ENCODE measurements at regions not wholly inside any gene's neighbourhood (a gene's known extent, or its start where the extent isn't known, plus 50 kb on each side); places are given as distances from the start of the nearest gene placed in this dataset.
"Not testable (repeated sequence)": the region's sequence is repeated elsewhere in the genome, so short reads cannot be mapped to it uniquely, and the experiment has no call there.

DNA sequence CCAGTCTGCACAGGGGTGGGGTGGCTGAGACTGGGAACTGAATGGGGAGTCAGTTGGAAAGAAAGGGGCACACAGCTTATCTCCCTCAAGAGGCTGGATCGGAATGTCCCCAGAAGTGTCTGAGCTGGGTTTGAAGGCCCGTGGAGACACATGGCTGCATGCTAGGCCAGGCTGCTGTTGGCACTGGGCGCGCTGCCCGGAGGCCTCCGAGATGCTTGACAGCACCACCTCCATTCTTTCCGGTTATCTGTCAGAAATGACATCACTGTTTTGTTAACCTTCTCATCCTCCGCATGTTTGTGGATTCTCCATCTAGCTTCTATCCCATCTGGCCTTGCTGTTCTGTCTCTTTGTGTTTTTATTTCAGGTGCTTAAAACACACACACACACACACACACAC, 85.5 kb downstream of the APIP start:
- no peak for DNase-seq (ENCODE audit: low spot score)

DNA sequence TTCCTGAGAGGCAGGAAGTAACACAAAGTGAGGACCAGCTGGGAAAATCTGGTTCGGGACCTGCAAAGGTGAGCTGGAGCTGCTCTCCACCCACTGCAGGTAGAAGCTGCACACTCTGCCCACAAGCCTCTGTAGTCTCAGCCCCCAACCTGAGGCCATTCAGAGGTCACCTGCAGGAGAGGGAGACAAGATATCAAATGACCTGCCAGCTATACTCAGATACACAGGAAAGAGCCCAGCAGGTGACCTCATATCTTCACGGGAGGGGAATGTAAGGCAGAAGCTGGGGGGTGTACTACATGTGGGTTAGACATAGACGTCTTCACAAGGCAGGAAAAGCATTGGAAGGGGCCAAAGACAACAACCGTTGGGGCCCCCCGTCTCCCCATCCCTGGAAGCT, 86.1 kb downstream of the APIP start:
- DNase-seq (ENCODE audit: low spot score), result no peak

DNA sequence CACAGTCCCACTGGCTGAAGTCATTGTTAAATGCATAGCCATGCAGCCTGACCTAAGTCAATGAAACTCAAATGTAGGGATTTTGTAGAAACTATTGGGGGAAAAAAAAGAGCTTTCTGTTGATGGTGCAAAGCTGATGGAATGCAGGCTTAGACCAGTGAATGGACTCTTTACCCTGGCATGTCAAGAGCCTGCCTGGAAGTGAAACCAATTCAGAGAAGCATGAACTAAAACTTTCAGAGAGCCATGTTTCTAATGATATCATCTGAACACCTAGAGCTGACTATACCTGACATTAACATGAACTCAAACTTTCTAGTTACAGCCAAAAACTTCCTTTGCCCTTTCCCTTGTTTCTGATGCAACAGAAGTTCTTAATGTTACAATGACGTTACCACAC, 89.0 kb downstream of the APIP start:
- no peak for DNase-seq (ENCODE audit: low spot score)

DNA sequence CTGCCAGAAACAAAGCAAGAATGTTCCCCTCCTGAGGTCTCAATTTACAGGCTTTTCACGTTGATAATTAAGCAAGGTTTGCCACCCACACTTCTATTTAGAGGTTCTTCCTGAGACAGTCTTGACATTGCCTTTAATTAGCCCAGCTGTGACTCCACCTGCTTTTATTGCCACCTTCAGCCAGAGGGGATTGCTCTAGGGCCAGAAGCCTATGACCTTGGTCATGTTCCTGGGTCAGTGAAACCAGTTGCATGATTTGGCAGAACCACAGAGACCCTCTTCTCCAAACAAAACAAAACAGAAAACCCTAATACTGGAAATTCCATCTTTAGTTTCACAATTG, 89.8 kb downstream of the APIP start:
- no peak for DNase-seq (ENCODE audit: low spot score)

DNA sequence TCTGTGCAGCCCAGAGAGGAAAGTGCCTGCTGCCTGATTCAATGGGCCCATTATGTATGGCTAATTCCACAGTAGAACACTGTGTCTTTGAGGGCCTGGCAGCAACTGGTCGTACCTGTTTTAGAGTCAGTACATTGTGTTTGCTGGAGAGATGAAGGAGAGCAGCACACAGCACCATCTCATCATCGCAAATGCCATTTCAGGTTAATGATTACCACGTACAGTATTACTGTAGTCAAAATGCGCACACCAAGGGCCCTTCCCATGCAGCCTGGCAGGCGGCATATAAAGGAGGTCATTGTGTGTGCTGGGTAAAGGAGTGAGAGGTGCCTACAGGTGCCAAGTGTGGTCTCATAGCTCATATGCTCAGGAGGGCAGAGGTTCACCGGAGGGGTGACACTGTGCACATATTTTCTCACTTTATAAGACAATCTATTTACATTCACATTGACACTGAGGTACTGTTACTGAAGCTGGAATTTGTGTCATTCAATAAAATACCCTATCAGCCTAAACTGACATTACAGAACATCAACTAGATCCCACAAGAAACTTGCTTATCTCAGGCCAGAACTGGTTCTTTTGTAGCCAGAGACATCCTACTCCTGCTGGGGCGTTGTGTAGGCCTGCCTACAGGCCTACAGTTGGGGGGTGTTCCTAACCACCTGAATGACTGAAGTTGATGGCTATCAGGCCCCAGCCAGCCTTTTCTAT, 90.4 kb downstream of the APIP start:
- DNase-seq (ENCODE audit: low spot score), result no peak

DNA sequence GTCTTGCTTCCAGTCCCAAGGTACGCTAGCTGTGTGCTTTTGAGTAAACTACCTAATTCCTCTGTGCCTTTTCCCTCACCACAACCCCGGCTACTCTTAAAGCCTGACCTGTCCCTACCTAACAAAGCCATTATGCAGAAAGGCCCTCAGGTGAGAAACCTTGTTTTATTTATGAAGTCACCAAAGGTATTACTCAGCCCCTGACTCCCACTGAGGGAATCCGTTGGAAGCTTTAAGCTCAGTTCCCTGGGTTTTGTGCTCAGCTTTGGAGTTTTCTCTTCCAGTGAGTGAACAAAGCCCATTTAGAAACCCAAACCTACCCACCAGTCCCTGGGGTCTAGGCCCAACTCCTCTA, 90.9 kb downstream of the APIP start:
- no peak for DNase-seq (ENCODE audit: low spot score)

DNA sequence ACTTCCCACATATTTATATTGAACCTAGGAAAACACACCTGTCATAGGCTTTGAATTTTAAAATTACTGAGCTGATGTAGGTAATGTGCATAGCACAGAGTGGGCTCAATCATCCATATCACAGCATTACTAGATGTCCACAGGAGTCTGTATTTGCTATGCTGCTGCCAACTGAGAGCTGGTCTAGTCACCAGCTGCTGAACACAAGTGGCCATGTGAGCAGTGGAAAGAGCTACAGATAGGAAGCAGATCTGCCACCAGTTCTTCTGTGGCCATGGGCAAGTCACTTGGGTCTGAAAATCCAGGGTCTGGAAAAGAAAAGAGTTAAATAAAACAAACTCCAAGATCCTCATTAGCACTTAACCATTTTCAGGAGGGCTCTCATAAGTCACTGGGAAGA, 91.8 kb downstream of the APIP start:
- DNase-seq (ENCODE audit: low spot score), result no peak

DNA sequence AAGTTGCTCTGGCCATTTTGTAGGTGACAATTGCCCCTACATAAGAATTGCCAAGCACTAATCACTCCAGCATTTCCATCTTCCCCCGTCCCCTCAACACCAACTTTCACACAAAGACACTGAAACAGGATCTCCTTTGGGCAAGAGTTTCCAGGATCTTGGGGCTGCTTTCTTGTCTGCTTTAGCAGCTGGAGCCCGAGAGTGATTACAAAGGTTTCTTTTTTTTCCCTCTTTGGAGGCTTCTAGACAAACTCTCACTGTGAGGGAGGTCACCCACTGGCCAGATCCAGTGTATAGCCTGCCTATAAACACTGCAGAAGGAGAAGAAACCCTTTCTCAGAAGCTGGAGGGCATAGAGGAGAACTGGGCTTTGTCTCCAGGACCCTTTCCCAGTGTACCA, 92.5 kb downstream of the APIP start:
- no peak for DNase-seq (ENCODE audit: low spot score)

DNA sequence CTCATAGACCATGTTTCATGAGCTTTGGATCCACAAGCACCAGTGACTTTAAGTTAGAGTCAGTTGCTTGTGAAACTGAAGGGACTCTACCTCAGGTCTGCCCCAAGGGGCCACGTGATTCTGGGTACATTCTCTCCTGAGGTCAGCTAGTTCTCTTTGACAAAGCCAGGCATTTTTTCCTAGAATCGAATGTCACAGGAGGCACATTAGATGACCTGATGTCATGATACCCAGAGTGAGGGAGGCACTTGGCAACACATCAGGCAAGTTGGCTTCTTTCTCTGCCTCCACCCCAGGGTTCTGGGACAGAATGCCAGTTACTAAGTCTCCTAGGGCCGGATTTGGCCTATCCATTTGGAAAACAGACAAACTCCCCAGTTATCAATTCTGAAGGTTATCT, 93.0 kb downstream of the APIP start:
- no peak for DNase-seq (ENCODE audit: low spot score)

DNA sequence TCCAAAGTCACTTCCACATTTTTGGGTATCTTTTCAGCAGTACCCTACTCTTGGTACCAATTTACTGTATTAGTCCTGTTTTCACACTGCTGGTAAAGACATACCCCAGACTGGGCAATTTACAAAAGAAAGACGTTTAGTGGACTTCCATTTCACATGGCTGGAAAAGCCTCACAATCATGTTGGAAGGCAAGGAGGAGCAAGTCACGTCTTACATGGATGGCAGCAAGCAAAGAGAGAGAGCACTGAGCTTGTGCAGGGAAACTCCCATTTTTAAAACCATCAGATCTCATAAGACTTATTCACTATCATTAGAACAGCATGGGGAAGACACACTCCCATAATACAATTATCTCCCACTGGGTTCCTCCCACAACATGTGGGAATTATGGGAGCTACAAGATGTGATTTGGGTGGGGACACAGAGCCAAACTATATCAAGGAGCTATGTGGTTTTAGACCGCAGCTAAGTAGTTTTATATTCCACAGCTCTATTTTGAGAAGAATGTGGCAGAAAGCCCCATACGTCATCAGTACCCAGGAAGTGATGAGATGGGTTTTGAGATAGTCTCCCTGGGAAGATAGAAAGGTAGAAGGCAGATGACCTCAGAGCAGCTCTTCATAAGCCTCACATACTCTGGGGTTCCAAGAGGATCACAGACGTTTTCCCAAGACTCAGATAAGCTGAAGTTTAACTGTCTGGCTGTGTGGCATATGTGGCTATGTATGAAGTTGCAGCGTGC, 96.3 kb downstream of the APIP start:
- no peak for DNase-seq (ENCODE audit: low spot score)

DNA sequence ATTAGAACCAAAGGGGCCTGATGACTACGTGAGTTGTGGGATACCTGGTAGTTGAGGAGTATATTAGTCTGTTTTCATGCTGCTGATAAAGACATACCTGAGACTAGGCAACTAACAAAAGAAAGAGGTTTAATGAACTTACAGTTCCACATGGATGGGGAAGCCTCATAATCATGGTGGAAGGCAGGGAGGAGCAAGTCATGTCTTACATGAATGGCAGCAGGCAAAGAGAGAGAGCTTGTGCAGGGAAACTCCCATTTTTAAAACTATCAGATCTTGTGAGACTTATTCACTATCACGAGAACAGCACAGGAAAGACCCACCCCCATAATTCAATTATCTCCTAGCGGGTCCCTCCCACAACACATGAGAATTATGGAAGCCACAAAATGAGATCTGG, 98.4 kb downstream of the APIP start:
- DNase-seq (ENCODE audit: low spot score), result not testable (repeated sequence)

DNA sequence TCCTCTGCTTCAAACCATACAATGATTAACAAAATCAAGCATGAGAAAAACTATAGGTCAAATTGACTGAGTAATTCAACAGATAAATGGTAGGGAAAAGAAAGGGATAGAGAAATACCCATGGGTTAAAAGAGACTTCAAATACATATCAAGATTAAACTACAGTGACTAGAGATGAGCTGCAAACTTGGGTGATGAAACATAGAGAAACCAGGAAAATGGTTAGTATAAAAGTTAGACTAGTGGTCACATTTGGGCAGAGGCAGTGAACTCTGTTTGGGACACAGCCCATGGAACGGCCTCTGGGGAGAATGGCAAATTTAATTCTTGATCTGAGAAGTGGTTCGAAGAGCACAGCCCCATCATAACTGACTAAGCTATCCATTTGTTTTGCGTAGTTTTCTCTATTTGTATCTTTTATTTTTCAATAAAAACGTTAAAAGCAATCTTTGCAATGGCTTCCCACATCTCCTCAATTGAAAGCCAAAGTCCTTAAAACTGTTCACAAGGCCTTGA, 99.4 kb downstream of the APIP start:
- DNase-seq (ENCODE audit: low spot score), result no peak

DNA sequence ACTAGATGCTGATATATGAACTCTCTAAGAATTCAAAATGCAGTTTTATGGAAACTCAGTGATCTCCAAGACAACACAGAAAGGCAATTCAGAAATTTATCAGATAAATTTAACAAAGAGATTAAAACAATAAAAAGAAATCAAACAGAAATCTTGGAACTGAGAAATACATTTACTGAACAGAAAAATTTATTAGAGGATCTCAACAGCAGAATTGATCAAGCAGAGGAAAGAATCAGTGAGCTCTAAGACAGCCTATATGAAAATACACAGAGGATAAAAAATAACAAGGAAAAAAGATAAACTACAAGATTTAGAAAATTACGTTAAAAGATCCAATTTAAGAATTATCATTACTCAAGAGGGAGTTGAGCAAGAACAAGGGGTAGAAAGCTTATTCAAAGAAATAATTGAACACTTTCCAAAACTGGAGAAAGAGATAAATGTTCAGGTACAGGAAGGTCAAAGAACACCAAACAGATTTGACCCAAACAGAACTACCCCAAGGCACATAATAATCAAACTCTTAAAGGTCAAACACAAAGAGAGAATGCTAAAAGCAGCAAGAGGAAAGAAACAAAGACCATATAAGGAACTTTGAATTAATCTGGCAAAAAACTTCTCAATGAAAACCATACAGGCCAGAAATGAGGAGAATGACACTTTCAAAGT, 103.1 kb downstream of the APIP start:
- no peak for DNase-seq (ENCODE audit: low spot score)

DNA sequence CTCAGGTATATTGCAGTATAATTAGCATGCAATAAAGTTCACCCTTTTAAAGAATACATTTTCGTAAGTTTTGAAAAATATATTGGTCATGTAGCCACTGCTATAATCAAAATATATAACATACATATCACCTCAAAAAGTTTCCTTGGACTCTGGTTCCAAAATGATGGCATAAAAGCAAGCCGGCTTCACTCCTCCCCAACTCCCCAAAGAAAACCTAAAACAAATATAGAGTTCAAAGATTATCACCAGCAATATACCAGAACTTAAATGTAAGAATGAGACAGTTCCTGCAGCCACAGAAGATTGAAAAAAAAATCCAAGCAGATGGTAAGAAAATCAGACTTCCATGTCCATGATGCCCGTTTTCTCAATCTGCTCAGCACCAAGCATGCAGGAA, 104.3 kb downstream of the APIP start:
- DNase-seq (ENCODE audit: low spot score), result no peak

DNA sequence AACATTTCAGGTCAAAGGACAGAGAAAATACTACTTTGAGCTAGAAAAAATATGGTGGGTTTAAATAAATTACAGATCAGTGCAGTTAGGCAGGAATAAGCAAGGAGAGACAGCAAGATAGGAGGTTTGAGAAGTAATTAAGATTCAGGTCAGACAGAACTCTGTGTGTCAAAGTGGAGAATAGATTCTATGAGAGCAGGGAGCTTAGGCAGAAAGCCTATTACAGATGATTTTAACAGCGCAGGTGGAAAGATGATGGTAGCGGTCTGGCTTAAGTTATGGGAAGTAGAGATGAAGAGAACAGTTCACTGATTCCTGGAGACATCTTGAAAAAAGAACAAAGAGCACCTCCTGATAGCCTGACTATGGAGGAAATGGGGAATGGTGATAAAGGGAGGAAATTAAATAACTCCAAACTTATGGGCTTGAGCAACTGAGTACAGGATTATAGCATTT, 106.0 kb downstream of the APIP start:
- DNase-seq (ENCODE audit: low spot score), result no peak

DNA sequence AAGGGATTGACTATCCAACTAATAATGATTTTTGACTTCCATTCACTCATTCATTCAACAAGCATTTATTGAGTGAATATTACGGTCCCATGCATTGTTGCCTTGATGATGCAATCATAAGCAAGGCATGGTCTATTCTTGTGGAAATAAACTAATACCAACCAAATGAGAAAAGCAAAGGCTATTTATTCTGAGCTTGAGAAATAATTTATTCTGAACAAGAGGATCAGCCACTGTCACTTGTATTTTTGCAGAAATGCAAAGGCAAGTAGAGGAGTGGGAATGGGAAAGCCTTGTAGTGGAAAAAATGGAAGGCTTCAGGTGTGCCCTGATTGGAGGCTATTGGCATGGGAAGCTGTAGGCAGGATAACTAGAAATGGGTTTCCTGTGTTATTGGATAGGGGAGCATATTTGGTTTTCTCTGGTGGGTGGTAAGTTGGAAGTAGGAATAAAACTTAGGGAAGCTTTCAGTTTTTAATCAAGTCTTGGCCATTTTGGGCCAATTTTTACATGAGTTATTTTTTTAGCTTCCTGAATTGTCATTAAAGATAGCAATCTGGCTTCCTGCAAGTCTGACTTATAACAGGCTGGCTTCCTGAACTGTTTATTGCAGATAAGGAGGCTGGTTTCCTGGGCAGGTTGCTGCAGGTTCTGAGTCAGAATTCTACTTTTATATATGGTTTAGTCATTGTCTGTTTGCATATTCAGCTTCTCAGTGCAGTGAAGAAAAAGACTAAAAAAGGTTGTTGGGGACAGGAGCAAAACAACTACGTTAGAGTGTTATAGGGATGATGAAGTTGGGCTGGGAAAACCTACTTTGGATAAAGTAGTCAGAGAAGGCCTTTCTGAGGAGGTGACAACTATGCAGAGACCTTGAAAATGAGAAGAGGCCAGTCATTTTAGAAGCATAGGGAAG, 106.7 kb downstream of the APIP start:
- no peak for DNase-seq (ENCODE audit: low spot score)

DNA sequence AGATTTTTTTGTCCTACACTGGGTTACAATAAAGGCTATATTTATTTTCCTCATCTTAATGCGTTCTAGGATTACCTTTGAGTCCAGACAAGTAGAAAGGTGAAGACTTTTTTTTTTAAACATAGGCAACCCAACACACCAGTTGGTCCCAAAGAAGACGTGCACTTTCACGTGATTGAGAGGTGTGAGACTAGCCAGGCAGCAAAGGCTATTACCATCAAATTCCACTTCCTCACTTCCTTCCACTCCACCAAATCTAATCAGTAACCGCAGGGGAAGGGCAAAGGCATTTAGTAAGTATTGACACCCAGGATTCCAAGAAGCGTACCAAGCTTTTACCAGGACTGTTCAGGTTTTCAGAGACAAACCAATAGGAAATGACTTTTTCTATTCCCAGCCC, 109.3 kb downstream of the APIP start:
- DNase-seq (ENCODE audit: low spot score), result no peak

DNA sequence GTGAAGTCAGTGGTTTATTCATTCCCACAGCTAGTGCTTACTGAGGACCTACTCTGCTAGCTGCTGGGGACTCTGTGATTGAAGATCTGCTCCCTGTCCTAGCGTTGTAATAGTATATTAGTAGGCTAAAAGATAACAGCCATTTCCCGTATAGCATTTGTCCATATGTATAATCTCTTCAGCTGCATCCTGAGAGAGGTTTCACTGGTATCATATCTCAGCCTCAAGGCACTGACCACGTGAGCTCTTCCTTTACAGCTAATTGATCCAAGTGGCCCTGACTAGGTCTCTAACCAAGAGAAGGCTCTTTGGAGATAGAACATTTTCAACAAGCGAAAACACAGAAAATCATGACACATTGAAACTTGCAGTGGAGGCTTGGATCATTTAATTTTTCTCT, 110.2 kb downstream of the APIP start:
- DNase-seq (ENCODE audit: low spot score), result no peak

DNA sequence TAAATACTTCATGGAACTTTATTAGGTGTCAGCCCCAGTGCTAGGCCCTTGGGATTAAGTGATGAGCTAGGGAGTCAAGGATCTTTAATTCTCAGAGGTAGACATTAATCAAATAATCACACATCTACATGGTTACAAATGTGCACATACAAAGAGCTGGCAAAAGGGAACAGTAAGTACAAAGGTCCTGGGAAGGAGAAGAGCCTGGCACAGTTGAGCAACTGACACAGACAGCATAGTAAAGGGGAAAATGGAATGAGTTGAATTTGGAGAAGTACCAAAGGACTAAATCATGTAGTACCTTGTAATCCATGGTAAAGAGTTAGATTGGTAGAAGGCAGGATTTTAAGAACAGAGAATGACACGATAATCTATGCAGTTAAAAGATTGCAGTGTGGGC, 116.3 kb downstream of the APIP start:
- no peak for DNase-seq (ENCODE audit: low spot score)

DNA sequence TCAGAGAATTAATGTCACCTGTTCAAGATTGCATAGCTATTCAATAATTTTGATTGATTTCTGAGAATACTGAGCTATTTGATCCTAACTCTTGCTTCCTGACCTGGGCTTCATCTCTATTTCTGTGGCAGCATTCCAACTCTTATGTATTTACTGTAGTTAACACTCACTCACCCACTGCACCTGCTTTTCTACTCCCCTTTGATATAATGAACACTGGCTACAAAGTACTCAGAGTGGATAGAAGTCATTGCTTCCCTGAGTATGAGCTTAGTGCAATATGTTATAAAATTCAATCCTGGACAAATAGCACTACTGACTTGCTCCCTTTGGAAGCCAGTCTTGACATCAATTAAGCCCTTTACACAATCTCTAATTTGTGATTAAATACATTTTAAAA, 117.2 kb downstream of the APIP start:
- DNase-seq (ENCODE audit: low spot score), result no peak

DNA sequence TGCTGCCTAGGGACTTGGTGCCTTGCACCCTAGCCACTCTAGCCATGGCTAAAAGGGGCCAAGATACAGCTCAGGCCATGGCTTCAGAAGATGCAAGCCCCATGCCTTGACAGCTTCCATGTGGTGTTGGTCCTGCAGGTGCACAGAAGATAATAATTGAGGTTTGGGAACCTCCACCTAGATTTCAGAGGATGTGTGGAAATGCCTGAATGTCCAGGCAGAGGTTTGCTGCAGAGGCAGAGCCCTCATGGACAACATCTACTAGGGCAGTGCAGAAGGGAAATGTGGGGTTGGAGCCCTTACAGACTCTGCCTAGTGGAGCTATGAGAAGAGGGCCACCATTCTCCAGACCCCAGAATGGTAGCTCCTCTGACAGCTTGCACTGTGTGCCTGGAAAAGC, 118.7 kb downstream of the APIP start:
- DNase-seq (ENCODE audit: low spot score), result not testable (repeated sequence)

DNA sequence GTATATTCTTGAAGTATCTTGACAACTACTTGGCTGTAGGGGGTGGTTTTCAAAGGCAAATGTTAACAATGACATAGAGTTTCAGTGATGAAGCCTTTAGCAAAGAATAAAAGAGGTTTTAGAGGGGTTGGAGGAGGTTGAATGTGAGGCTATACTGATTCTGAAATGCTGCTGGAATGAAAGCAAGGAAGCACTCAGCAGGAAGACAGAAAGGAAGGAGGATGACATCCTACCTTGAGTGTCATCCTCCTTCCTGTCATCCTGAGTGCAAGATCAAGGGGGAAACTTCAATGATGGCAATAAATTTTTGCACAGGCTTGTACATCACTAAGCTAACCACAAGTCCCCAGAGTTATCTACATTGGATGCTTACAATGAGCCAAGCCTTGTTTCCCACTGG, 120.5 kb downstream of the APIP start:
- DNase-seq (ENCODE audit: low spot score), result no peak

Data from AG08396 (cell line).